Neural cell (in vitro differentiated cells): ENCODE measurements at regions not wholly inside any gene's neighbourhood (a gene's known extent, or its start where the extent isn't known, plus 50 kb on each side); places are given as distances from the start of the nearest gene placed in this dataset.
"Not testable (repeated sequence)": the region's sequence is repeated elsewhere in the genome, so short reads cannot be mapped to it uniquely, and the experiment has no call there.

Source experiments
- CTCF ChIP-seq: fragments of 450-650 bp; IDR thresholded peaks from 2 replicates; pipeline ENCODE4 v1.5.1; 2014; ENCODE audit warnings: antibody characterized with exemption, mild to moderate bottlenecking, moderate library complexity; ENCODE audit not compliant: poor library complexity, severe bottlenecking
- EP300 ChIP-seq: fragments of 450-650 bp; conservative IDR thresholded peaks from 2 replicates; pipeline ENCODE4 v1.6.1; 2014; ENCODE audit warnings: antibody characterized with exemption, mild to moderate bottlenecking, moderate library complexity; ENCODE audit not compliant: poor library complexity, severe bottlenecking
- EZH2 ChIP-seq: fragments of 200-600, 300-800 bp; shearing (Covaris generic), sonication (generic); IDR thresholded peaks from 2 replicates; pipeline ENCODE4 v1.6.1; 2014; ENCODE audit warnings: antibody characterized with exemption, low read length, borderline replicate concordance, mild to moderate bottlenecking; ENCODE audit not compliant: insufficient read depth, poor library complexity, severe bottlenecking
- MXI1 ChIP-seq: fragments of 450-650 bp; conservative IDR thresholded peaks from 2 replicates; pipeline ENCODE4 v1.6.1; 2014; ENCODE audit warnings: antibody characterized with exemption, mild to moderate bottlenecking; ENCODE audit not compliant: poor library complexity, severe bottlenecking
- POLR2AphosphoS5 ChIP-seq: IDR thresholded peaks from 2 replicates; pipeline ENCODE4 v1.6.1; 2012
- RAD21 ChIP-seq: fragments of 450-650 bp; conservative IDR thresholded peaks from 2 replicates; pipeline ENCODE4 v1.6.1; 2014; ENCODE audit warnings: antibody characterized with exemption, mild to moderate bottlenecking, moderate library complexity
- REST ChIP-seq: IDR thresholded peaks from 2 replicates; pipeline ENCODE4 v1.6.1; 2012; ENCODE audit warnings: borderline replicate concordance
- SMC3 ChIP-seq: fragments of 450-650 bp; conservative IDR thresholded peaks from 2 replicates; pipeline ENCODE4 v1.6.1; 2014; ENCODE audit warnings: antibody characterized with exemption, mild to moderate bottlenecking, moderate library complexity; ENCODE audit not compliant: poor library complexity
- TAF1 ChIP-seq: IDR thresholded peaks from 2 replicates; pipeline ENCODE4 v1.6.1; 2012; ENCODE audit warnings: low read depth

- not testable (repeated sequence) for TF ChIP-seq CTCF, EZH2, MXI1, EP300, TAF1, POLR2AphosphoS5, RAD21, REST, SMC3
These were observed 59.0 kb upstream of the TNK2 start for GRCh38 chr3:195967387-195967720.
